ENCODE measurements at regions not wholly inside any gene's neighbourhood (a gene's known extent, or its start where the extent isn't known, plus 50 kb on each side); places are given as distances from the start of the nearest gene placed in this dataset.
A peak's percentile ranks its signal among the peaks of the same experiment; 100 is the strongest.

- no peak for TF ChIP-seq CTCF (IDR thresholded peaks at IDR 0.05; ENCODE audit: control extremely low read depth, extremely low read depth, low read depth, missing control alignments)
- no peak for DNase-seq (ENCODE audit: extremely low spot score)
- CTCF ChIA-PET = no interaction called here
- POLR2A ChIA-PET = no interaction called here
Observed at GRCh38 chr12:13882176-13882575, 99.2 kb downstream of the GRIN2B start.

GRCh38 chr12:13880613-13881012, 100.8 kb downstream of the GRIN2B start:
- DNase-seq (ENCODE audit: extremely low spot score) = no peak
- TF ChIP-seq CTCF (IDR thresholded peaks at IDR 0.05; ENCODE audit: control extremely low read depth, extremely low read depth, low read depth, missing control alignments) = no peak
- ChIA-PET CTCF (interaction anchor here (0.9 kb wide), 1 partner anchor 31 kb away, joined by 3 read pairs; no protein-coding TSS in a partner anchor), POLR2A (interaction anchor here (0.7 kb wide), 1 partner anchor 215 kb away, joined by 3 read pairs; no protein-coding TSS in a partner anchor)

GRCh38 chr12:13875744-13876143, 105.7 kb downstream of the GRIN2B start:
- ChIA-PET POLR2A (no interaction called here), CTCF (interaction anchor here (3.4 kb wide), 1 partner anchor 12 kb away, joined by 12 read pairs; no protein-coding TSS in a partner anchor)
- DNase-seq (ENCODE audit: extremely low spot score) = no peak
- TF ChIP-seq CTCF (IDR thresholded peaks at IDR 0.05; ENCODE audit: control extremely low read depth, extremely low read depth, low read depth, missing control alignments) = no peak

- TF ChIP-seq CTCF (IDR thresholded peaks at IDR 0.05; ENCODE audit: control extremely low read depth, extremely low read depth, low read depth, missing control alignments) = no peak
- CTCF ChIA-PET = interaction anchor here (1.0 to 1.6 kb wide), 3 partner anchors 8 to 297 kb away, joined by 3 to 5 read pairs (median 4); no protein-coding TSS in a partner anchor
- no peak for DNase-seq (ENCODE audit: extremely low spot score)
- POLR2A ChIA-PET = no interaction called here
Observed at GRCh38 chr12:13870255-13870654, 111.1 kb downstream of the GRIN2B start.

- ChIA-PET CTCF (interaction anchor here (0.7 to 2.9 kb wide), 23 partner anchors 10 to 677 kb away, joined by 3 to 22 read pairs (median 3); no protein-coding TSS in a partner anchor), POLR2A (no interaction called here)
- DNase-seq (ENCODE audit: extremely low spot score) = peak; percentile 64
- TF ChIP-seq CTCF (IDR thresholded peaks at IDR 0.05; ENCODE audit: control extremely low read depth, extremely low read depth, low read depth, missing control alignments) = peak; percentile 94
Observed at GRCh38 chr12:13864081-13864673, 117.2 kb downstream of the GRIN2B start.

GRCh38 chr12:13857750-13858149, 123.7 kb downstream of the GRIN2B start:
- no peak for DNase-seq (ENCODE audit: extremely low spot score)
- POLR2A ChIA-PET = no interaction called here
- CTCF ChIA-PET = no interaction called here
- TF ChIP-seq CTCF (IDR thresholded peaks at IDR 0.05; ENCODE audit: control extremely low read depth, extremely low read depth, low read depth, missing control alignments) = no peak

Data from GM10248 (cell line).